ENCODE measurements at regions not wholly inside any gene's neighbourhood (a gene's known extent, or its start where the extent isn't known, plus 50 kb on each side); places are given as distances from the start of the nearest gene placed in this dataset.

DNA sequence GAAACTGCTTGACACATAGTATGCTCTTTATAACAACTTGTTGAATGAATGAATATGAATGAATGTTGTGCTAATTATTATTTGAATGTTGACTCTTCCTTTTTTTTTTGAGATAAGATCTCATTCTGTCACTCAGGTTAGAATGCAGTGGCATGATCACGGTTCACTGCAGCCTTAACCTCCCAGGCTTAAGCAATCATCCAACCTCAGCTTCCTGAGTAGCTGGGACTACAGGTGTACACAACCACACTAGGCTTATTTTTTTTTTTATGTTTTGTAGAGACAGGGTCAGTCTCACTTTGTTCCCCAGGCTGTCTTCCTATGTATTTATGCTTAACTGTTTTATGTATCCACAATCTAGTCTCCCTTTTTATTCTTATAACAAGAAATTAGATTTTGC, 114.7 kb upstream of the WDFY3 start:
- no peak for TF ChIP-seq HMG20A (CRISPR knock-in tag; conservative IDR thresholded peaks at IDR 0.05)
- TF ChIP-seq ZEB2 (IDR thresholded peaks at IDR 0.05), result no peak
- TF ChIP-seq, protein P1, sequence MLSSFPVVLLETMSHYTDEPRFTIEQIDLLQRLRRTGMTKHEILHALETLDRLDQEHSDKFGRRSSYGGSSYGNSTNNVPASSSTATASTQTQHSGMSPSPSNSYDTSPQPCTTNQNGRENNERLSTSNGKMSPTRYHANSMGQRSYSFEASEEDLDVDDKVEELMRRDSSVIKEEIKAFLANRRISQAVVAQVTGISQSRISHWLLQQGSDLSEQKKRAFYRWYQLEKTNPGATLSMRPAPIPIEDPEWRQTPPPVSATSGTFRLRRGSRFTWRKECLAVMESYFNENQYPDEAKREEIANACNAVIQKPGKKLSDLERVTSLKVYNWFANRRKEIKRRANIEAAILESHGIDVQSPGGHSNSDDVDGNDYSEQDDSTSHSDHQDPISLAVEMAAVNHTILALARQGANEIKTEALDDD (IDR thresholded peaks at IDR 0.05), result no peak
- TF ChIP-seq ZNF263 (CRISPR knock-in tag; IDR thresholded peaks at IDR 0.05; ENCODE audit: borderline replicate concordance), result no peak
- TF ChIP-seq, protein P2, sequence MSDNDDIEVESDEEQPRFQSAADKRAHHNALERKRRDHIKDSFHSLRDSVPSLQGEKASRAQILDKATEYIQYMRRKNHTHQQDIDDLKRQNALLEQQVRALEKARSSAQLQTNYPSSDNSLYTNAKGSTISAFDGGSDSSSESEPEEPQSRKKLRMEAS (CRISPR knock-in tag; IDR thresholded peaks at IDR 0.05), result no peak

All from K562 (cell line).